Liver (tissue), 3 donors: ENCODE measurements at regions not wholly inside any gene's neighbourhood (a gene's known extent, or its start where the extent isn't known, plus 50 kb on each side); places are given as distances from the start of the nearest gene placed in this dataset.

ENCODE experiments used
- CTCF ChIP-seq: fragments of 150-350 bp; IDR thresholded peaks from 2 replicates; pipeline ENCODE4 v1.5.1; 2017; ENCODE audit warnings: improper control_type of control experiment, low read depth, low read length; ENCODE audit not compliant: missing input control
- TAF1 ChIP-seq: conservative IDR thresholded peaks from 2 replicates; pipeline ENCODE4 v1.6.1; 2016; ENCODE audit warnings: antibody characterized with exemption, mild to moderate bottlenecking
- donor health status: healthy.
- donor health status: healthy.

- TF ChIP-seq CTCF (no peak), TAF1 (no peak)
Observed at GRCh38 chr1:191498318-191498717, 659.9 kb upstream of the RGS18 start.
